Endothelial cell (in vitro differentiated cells): ENCODE measurements at regions not wholly inside any gene's neighbourhood (a gene's known extent, or its start where the extent isn't known, plus 50 kb on each side); places are given as distances from the start of the nearest gene placed in this dataset.

Source experiments
- DNase-seq: peaks from one replicate; pipeline ENCODE4 v3.0.0; 2021; ENCODE audit warnings: low spot score
- H3K27ac Mint-ChIP-seq: one replicate; pipeline ENCODE4 v1.8.0; 2021; ENCODE audit warnings: mixed read lengths, inconsistent platforms; ENCODE audit not compliant: unreplicated experiment
- H3K27me3 Mint-ChIP-seq: one replicate; pipeline ENCODE4 v1.8.0; 2021; ENCODE audit warnings: mild to moderate bottlenecking, moderate library complexity, mixed read lengths, inconsistent platforms; ENCODE audit not compliant: unreplicated experiment
- H3K36me3 Mint-ChIP-seq: one replicate; pipeline ENCODE4 v1.8.0; 2021; ENCODE audit warnings: mild to moderate bottlenecking, low read depth, mixed read lengths, inconsistent platforms; ENCODE audit not compliant: unreplicated experiment
- H3K4me1 Mint-ChIP-seq: one replicate; pipeline ENCODE4 v1.8.0; 2021; ENCODE audit warnings: mild to moderate bottlenecking, mixed read lengths, inconsistent platforms; ENCODE audit not compliant: unreplicated experiment
- H3K4me3 Mint-ChIP-seq: one replicate; pipeline ENCODE4 v1.8.0; 2021; ENCODE audit warnings: mild to moderate bottlenecking, mixed read lengths, inconsistent platforms; ENCODE audit not compliant: unreplicated experiment
- H3K9me3 Mint-ChIP-seq: one replicate; pipeline ENCODE4 v1.8.0; 2021; ENCODE audit warnings: mixed read lengths, inconsistent platforms; ENCODE audit not compliant: unreplicated experiment
- CTCF ChIP-seq: fragments of 200-600 bp; sonication (generic); IDR thresholded peaks from one replicate; pipeline ENCODE4 v1.5.0; 2021; ENCODE audit warnings: antibody characterized with exemption; ENCODE audit not compliant: unreplicated experiment

- Mint-ChIP-seq H3K36me3 (no peaks in the 10 kb centered on the region), H3K27me3 (peaks cover 14% of the 10 kb centered on the region), H3K27ac (no peak overlapping the region), H3K9me3 (no peaks in the 10 kb centered on the region), H3K4me1 (no peaks in the 10 kb centered on the region), H3K4me3 (no peak overlapping the region)
- no peak for TF ChIP-seq CTCF
- no peak for DNase-seq
Measured at GRCh38 chr20:48196486-48196885, 411.2 kb upstream of the SULF2 start.

- H3K36me3 Mint-ChIP-seq: no peaks in the 10 kb centered on the region
- peak overlapping the region; percentile 38 for H3K4me3 Mint-ChIP-seq
- no peak for TF ChIP-seq CTCF
- H3K9me3 Mint-ChIP-seq: no peaks in the 10 kb centered on the region
- peaks cover 14% of the 10 kb centered on the region for H3K27me3 Mint-ChIP-seq
- no peaks in the 10 kb centered on the region for H3K4me1 Mint-ChIP-seq
- no peak overlapping the region for H3K27ac Mint-ChIP-seq
- DNase-seq: no peak
Measured at GRCh38 chr20:48196001-48196400, 410.7 kb upstream of the SULF2 start.

GRCh38 chr20:48195121-48195870, 410.0 kb upstream of the SULF2 start:
- no peaks in the 10 kb centered on the region for H3K9me3 Mint-ChIP-seq
- peaks cover 14% of the 10 kb centered on the region for H3K27me3 Mint-ChIP-seq
- no peak for DNase-seq
- H3K4me3 Mint-ChIP-seq: no peak overlapping the region
- H3K27ac Mint-ChIP-seq: no peak overlapping the region
- no peaks in the 10 kb centered on the region for H3K36me3 Mint-ChIP-seq
- no peak for TF ChIP-seq CTCF
- no peaks in the 10 kb centered on the region for H3K4me1 Mint-ChIP-seq

GRCh38 chr20:48194583-48194982, 409.3 kb upstream of the SULF2 start:
- H3K27me3 Mint-ChIP-seq: peaks cover 14% of the 10 kb centered on the region
- H3K4me1 Mint-ChIP-seq: no peaks in the 10 kb centered on the region
- no peak for TF ChIP-seq CTCF
- H3K9me3 Mint-ChIP-seq: no peaks in the 10 kb centered on the region
- H3K36me3 Mint-ChIP-seq: no peaks in the 10 kb centered on the region
- H3K27ac Mint-ChIP-seq: no peak overlapping the region
- H3K4me3 Mint-ChIP-seq: no peak overlapping the region
- no peak for DNase-seq

- Mint-ChIP-seq H3K36me3 (no peaks in the 10 kb centered on the region), H3K4me3 (no peak overlapping the region), H3K27me3 (peaks cover 14% of the 10 kb centered on the region), H3K9me3 (no peaks in the 10 kb centered on the region), H3K27ac (no peak overlapping the region), H3K4me1 (no peaks in the 10 kb centered on the region)
- no peak for DNase-seq
- TF ChIP-seq CTCF: no peak
Measured at GRCh38 chr20:48193627-48194425, 408.5 kb upstream of the SULF2 start.
